Left cardiac atrium (tissue), 4 donors: ENCODE measurements at regions not wholly inside any gene's neighbourhood (a gene's known extent, or its start where the extent isn't known, plus 50 kb on each side); places are given as distances from the start of the nearest gene placed in this dataset.

Experiments used
- ATAC-seq, 2 donors: fragments of 200-7000 bp; cut with Tn5 transposase; one replicate each; pipeline ENCODE4 v1.9.1; 2020; ENCODE audit warnings: mild to moderate bottlenecking in 2 of 2, moderate library complexity in 2 of 2
- DNase-seq: peaks from one replicate; pipeline ENCODE4 v3.0.0-alpha.2; 2020
- intact Hi-C, 2 donors: fragments of 100-400 bp; cut with DNase I; formaldehyde crosslinking; loops; one replicate each; pipeline versions ENCODE4 v1.14.1 to v1.15.1; 2022 to 2023
- donor health status: DM: no; HTN: yes; CAD: no.
- donor health status: DM: no; HTN: yes; CAD: no; lungs with severe emphysema.
- donor health status: DM: yes; HTN: yes; CAD: no.
- donor health status: Dilated cardiomyopathy.

GRCh38 chr3:127391436-127392155 is 103.8 kb upstream of the PRR20G start:
- DNase-seq (no peak), ATAC-seq (no peak)
- intact Hi-C loops, result no loop called here

- intact Hi-C loops, result no loop called here
- ATAC-seq (no peak), DNase-seq (no peak)
Measured at GRCh38 chr3:127390365-127391025, 102.6 kb upstream of the PRR20G start.

- DNase-seq, result no peak
- ATAC-seq, result no peak
- intact Hi-C loops, result no loop called here
Measured at GRCh38 chr3:127389913-127390312, 102.1 kb upstream of the PRR20G start.

- intact Hi-C loops, result no loop called here
- DNase-seq (no peak), ATAC-seq (no peak)
Measured at GRCh38 chr3:127389420-127389819, 101.6 kb upstream of the PRR20G start.

GRCh38 chr3:127388427-127388826 is 100.6 kb upstream of the PRR20G start:
- intact Hi-C loops, result no loop called here
- DNase-seq, result no peak
- no peak for ATAC-seq

GRCh38 chr3:127387556-127388153 is 99.8 kb upstream of the PRR20G start:
- ATAC-seq (no peak), DNase-seq (no peak)
- intact Hi-C loops, result no loop called here

GRCh38 chr3:127387119-127387518 is 99.3 kb upstream of the PRR20G start:
- no peak for ATAC-seq
- intact Hi-C loops, result no loop called here

GRCh38 chr3:127386490-127386889 is 98.6 kb upstream of the PRR20G start:
- ATAC-seq, result no peak
- no peak for DNase-seq
- intact Hi-C loops, result no loop called here

More at GRCh38 chr3:127387119-127387518, 99.3 kb upstream of the PRR20G start:
- no peak for DNase-seq

GRCh38 chr3:127385540-127385870 is 97.7 kb upstream of the PRR20G start:
- DNase-seq, result no peak
- intact Hi-C loops, result no loop called here
- no peak for ATAC-seq

GRCh38 chr3:127384717-127385539 is 97.1 kb upstream of the PRR20G start:
- DNase-seq (no peak), ATAC-seq (no peak)
- intact Hi-C loops, result no loop called here

GRCh38 chr3:127383656-127384179 is 95.9 kb upstream of the PRR20G start:
- DNase-seq, result no peak
- ATAC-seq, result no peak
- intact Hi-C loops, result no loop called here

- DNase-seq (no peak), ATAC-seq (no peak)
- intact Hi-C loops, result no loop called here
Measured at GRCh38 chr3:127377801-127378655, 90.2 kb upstream of the PRR20G start.

GRCh38 chr3:127375151-127375930 is 87.5 kb upstream of the PRR20G start:
- no peak for ATAC-seq
- DNase-seq, result no peak

GRCh38 chr3:127374086-127375010 is 86.5 kb upstream of the PRR20G start:
- no peak for DNase-seq
- ATAC-seq, result no peak
- intact Hi-C loops, result no loop called here

More at GRCh38 chr3:127375151-127375930, 87.5 kb upstream of the PRR20G start:
- intact Hi-C loops, result no loop called here

GRCh38 chr3:127373441-127374085 is 85.7 kb upstream of the PRR20G start:
- intact Hi-C loops, result no loop called here
- ATAC-seq, result no peak

GRCh38 chr3:127371846-127372245 is 84.0 kb upstream of the PRR20G start:
- intact Hi-C loops, result no loop called here
- DNase-seq, result no peak
- no peak for ATAC-seq

More at GRCh38 chr3:127373441-127374085, 85.7 kb upstream of the PRR20G start:
- no peak for DNase-seq
